ENCODE measurements at regions not wholly inside any gene's neighbourhood (a gene's known extent, or its start where the extent isn't known, plus 50 kb on each side); places are given as distances from the start of the nearest gene placed in this dataset.

GRCh38 chr1:218156595-218156994, 128.5 kb upstream of the RRP15 start:
- TF ChIP-seq CTCF (conservative IDR thresholded peaks at IDR 0.05; ENCODE audit: low read depth, low read length) (no peak), EZH2 (IDR thresholded peaks at IDR 0.05; ENCODE audit: borderline replicate concordance, low read depth, low read length, poor library complexity, severe bottlenecking) (no peak)

Measured in A673 (cell line).